ENCODE measurements at regions not wholly inside any gene's neighbourhood (a gene's known extent, or its start where the extent isn't known, plus 50 kb on each side); places are given as distances from the start of the nearest gene placed in this dataset.

DNA sequence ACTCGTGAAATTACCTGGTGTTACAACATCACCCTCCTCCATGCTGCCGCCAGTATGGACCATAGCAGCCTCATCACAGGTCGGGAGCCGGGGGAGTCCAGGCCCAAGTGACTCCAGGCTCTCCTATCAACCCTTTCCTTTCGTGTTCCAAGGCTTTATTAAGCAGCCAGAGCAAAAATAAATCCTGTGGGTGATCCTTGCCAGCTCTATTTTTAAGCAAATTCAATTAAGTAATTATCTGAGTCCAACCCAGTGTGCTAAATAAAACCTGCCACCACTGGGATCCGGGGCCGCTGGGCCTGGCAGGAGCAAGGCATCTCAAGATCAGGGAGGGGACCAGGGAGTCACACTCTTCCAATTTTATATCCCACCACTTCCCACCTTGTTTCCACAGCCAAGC, 80.7 kb upstream of the PRPS1 start:
- TF ChIP-seq, protein P1, sequence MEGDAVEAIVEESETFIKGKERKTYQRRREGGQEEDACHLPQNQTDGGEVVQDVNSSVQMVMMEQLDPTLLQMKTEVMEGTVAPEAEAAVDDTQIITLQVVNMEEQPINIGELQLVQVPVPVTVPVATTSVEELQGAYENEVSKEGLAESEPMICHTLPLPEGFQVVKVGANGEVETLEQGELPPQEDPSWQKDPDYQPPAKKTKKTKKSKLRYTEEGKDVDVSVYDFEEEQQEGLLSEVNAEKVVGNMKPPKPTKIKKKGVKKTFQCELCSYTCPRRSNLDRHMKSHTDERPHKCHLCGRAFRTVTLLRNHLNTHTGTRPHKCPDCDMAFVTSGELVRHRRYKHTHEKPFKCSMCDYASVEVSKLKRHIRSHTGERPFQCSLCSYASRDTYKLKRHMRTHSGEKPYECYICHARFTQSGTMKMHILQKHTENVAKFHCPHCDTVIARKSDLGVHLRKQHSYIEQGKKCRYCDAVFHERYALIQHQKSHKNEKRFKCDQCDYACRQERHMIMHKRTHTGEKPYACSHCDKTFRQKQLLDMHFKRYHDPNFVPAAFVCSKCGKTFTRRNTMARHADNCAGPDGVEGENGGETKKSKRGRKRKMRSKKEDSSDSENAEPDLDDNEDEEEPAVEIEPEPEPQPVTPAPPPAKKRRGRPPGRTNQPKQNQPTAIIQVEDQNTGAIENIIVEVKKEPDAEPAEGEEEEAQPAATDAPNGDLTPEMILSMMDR (conservative IDR thresholded peaks at IDR 0.05; ENCODE audit: low read length), result no peak
- no peak for TF ChIP-seq EZH2phosphoT487 (IDR thresholded peaks at IDR 0.05; ENCODE audit: borderline replicate concordance, low read depth, low read length)
